ENCODE measurements at regions not wholly inside any gene's neighbourhood (a gene's known extent, or its start where the extent isn't known, plus 50 kb on each side); places are given as distances from the start of the nearest gene placed in this dataset.

- Histone ChIP-seq H3K9me3 (ENCODE audit: control insufficient read depth, low read length) (no peaks in the 10 kb centered on the region), H3K27ac (no peak overlapping the region), H3K79me2 (no peaks in the 10 kb centered on the region), H3K4me3 (ENCODE audit: low read depth, low read length) (no peak overlapping the region), H2AFZ (no peak overlapping the region), H3K4me1 (no peaks in the 10 kb centered on the region), H3K27me3 (ENCODE audit: control insufficient read depth, insufficient read depth, low read length) (no peaks in the 10 kb centered on the region), H3K4me2 (ENCODE audit: low read length) (no peak overlapping the region), H3K36me3 (ENCODE audit: control insufficient read depth, insufficient read depth, low read length) (no peaks in the 10 kb centered on the region), H3K9ac (no peak overlapping the region)
- TF ChIP-seq CTCF (IDR thresholded peaks at IDR 0.05): no peak
Observed at GRCh38 chr2:235244255-235245220, 249.3 kb upstream of the AGAP1 start.

- Histone ChIP-seq H2AFZ (no peak overlapping the region), H3K9me3 (ENCODE audit: control insufficient read depth, low read length) (no peaks in the 10 kb centered on the region), H3K27ac (no peak overlapping the region), H3K4me2 (ENCODE audit: low read length) (no peak overlapping the region), H3K9ac (no peak overlapping the region), H3K36me3 (ENCODE audit: control insufficient read depth, insufficient read depth, low read length) (no peaks in the 10 kb centered on the region), H3K27me3 (ENCODE audit: control insufficient read depth, insufficient read depth, low read length) (no peaks in the 10 kb centered on the region), H3K79me2 (no peaks in the 10 kb centered on the region), H3K4me1 (no peaks in the 10 kb centered on the region), H3K4me3 (ENCODE audit: low read depth, low read length) (no peak overlapping the region)
- TF ChIP-seq CTCF (IDR thresholded peaks at IDR 0.05): no peak
Observed at GRCh38 chr2:235247001-235247400, 246.8 kb upstream of the AGAP1 start.

GRCh38 chr2:235255693-235256092, 238.2 kb upstream of the AGAP1 start:
- TF ChIP-seq CTCF (IDR thresholded peaks at IDR 0.05): no peak
- H3K4me2 ChIP-seq (ENCODE audit: low read length): no peak overlapping the region
- no peak overlapping the region for H3K4me3 ChIP-seq (ENCODE audit: low read depth, low read length)
- H3K79me2 ChIP-seq: no peaks in the 10 kb centered on the region
- no peaks in the 10 kb centered on the region for H3K36me3 ChIP-seq (ENCODE audit: control insufficient read depth, insufficient read depth, low read length)
- H2AFZ ChIP-seq: no peak overlapping the region
- H3K4me1 ChIP-seq: no peaks in the 10 kb centered on the region
- H3K9ac ChIP-seq: no peak overlapping the region
- no peaks in the 10 kb centered on the region for H3K9me3 ChIP-seq (ENCODE audit: control insufficient read depth, low read length)
- H3K27ac ChIP-seq: no peak overlapping the region
- no peaks in the 10 kb centered on the region for H3K27me3 ChIP-seq (ENCODE audit: control insufficient read depth, insufficient read depth, low read length)

- TF ChIP-seq CTCF (IDR thresholded peaks at IDR 0.05): no peak
- H3K79me2 ChIP-seq: no peaks in the 10 kb centered on the region
- H3K4me2 ChIP-seq (ENCODE audit: low read length): no peak overlapping the region
Observed at GRCh38 chr2:235257590-235257989, 236.3 kb upstream of the AGAP1 start.

GRCh38 chr2:235262750-235263149, 231.1 kb upstream of the AGAP1 start:
- no peaks in the 10 kb centered on the region for H3K9me3 ChIP-seq (ENCODE audit: control insufficient read depth, low read length)
- no peak overlapping the region for H3K9ac ChIP-seq
- no peak overlapping the region for H3K27ac ChIP-seq
- no peaks in the 10 kb centered on the region for H3K27me3 ChIP-seq (ENCODE audit: control insufficient read depth, insufficient read depth, low read length)
- H2AFZ ChIP-seq: no peak overlapping the region
- no peak for TF ChIP-seq CTCF (IDR thresholded peaks at IDR 0.05)
- H3K79me2 ChIP-seq: no peaks in the 10 kb centered on the region
- no peaks in the 10 kb centered on the region for H3K4me1 ChIP-seq
- H3K4me3 ChIP-seq (ENCODE audit: low read depth, low read length): no peak overlapping the region
- no peaks in the 10 kb centered on the region for H3K36me3 ChIP-seq (ENCODE audit: control insufficient read depth, insufficient read depth, low read length)
- no peak overlapping the region for H3K4me2 ChIP-seq (ENCODE audit: low read length)

More at GRCh38 chr2:235257590-235257989, 236.3 kb upstream of the AGAP1 start:
- Histone ChIP-seq H3K9me3 (ENCODE audit: control insufficient read depth, low read length) (no peaks in the 10 kb centered on the region), H3K9ac (no peak overlapping the region), H3K36me3 (ENCODE audit: control insufficient read depth, insufficient read depth, low read length) (no peaks in the 10 kb centered on the region), H3K4me1 (no peaks in the 10 kb centered on the region), H3K4me3 (ENCODE audit: low read depth, low read length) (no peak overlapping the region), H3K27ac (no peak overlapping the region), H3K27me3 (ENCODE audit: control insufficient read depth, insufficient read depth, low read length) (no peaks in the 10 kb centered on the region), H2AFZ (no peak overlapping the region)
